ENCODE measurements at regions not wholly inside any gene's neighbourhood (a gene's known extent, or its start where the extent isn't known, plus 50 kb on each side); places are given as distances from the start of the nearest gene placed in this dataset.

GRCh38 chr13:72463561-72463960 is 263.9 kb downstream of the MZT1 start:
- 50 to 63% (median 57%) methylated on average over 7 of the region's 7 CpGs for WGBS, 4 donors
- H3K4me1 ChIP-seq (replicated peaks in 1 of 2), result peaks cover 0 to 8% of the 10 kb centered on the region in 2 donors
- no peaks in the 10 kb centered on the region for H3K9me3 ChIP-seq (replicated peaks in 1 of 3)
- no peak overlapping the region for H3K4me3 ChIP-seq
- TF ChIP-seq CTCF (IDR thresholded peaks at IDR 0.05) (no peak), POLR2A (IDR thresholded peaks at IDR 0.05) (no peak)
- peak in 1 of 7 donors; percentile 19 for DNase-seq
- no peaks in the 10 kb centered on the region for H3K27me3 ChIP-seq
- H3K36me3 ChIP-seq (replicated peaks in 1 of 2), result no peaks in the 10 kb centered on the region
- intact Hi-C loops (cut with DNase I), result no loop called here
- no peak overlapping the region for H3K27ac ChIP-seq

- no peaks in the 10 kb centered on the region for H3K36me3 ChIP-seq (replicated peaks in 1 of 2)
- TF ChIP-seq CTCF (IDR thresholded peaks at IDR 0.05) (no peak), POLR2A (IDR thresholded peaks at IDR 0.05) (no peak)
- DNase-seq, result no peak
- intact Hi-C loops (cut with DNase I), result no loop called here
- H3K4me1 ChIP-seq (replicated peaks in 1 of 2), result peaks cover 0 to 8% of the 10 kb centered on the region in 2 donors
- no peak overlapping the region for H3K27ac ChIP-seq
- H3K9me3 ChIP-seq (replicated peaks in 1 of 3), result no peaks in the 10 kb centered on the region
- H3K27me3 ChIP-seq, result no peaks in the 10 kb centered on the region
- H3K4me3 ChIP-seq, result no peak overlapping the region
Observed at GRCh38 chr13:72462726-72463125, 264.7 kb downstream of the MZT1 start.

DNA sequence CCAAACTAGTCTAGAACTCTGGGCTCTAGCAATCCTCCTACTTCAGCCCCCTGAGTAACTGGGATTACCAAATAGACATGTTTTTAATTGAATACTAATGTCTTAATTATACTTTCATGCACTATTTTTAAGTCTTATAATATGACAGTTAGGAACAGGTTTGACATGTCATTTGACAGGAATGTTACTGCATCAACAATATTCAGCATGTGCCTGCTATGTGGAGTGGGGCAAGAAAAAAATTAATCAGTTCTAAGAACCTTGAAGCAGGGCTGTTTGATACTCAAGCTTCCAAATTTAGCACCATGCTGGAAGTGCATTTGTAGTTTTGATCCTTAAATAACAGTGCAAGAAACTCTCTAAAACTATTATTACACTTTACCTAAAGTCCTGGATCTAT is 265.3 kb downstream of the MZT1 start:
- H3K27ac ChIP-seq, result no peak overlapping the region
- H3K4me1 ChIP-seq (replicated peaks in 1 of 2), result peaks cover 0 to 8% of the 10 kb centered on the region in 2 donors
- H3K9me3 ChIP-seq (replicated peaks in 1 of 3), result no peaks in the 10 kb centered on the region
- no peaks in the 10 kb centered on the region for H3K36me3 ChIP-seq (replicated peaks in 1 of 2)
- no peak for TF ChIP-seq POLR2A (IDR thresholded peaks at IDR 0.05)
- TF ChIP-seq CTCF (IDR thresholded peaks at IDR 0.05), result no peak
- H3K27me3 ChIP-seq, result no peaks in the 10 kb centered on the region
- no peak for DNase-seq
- no peak overlapping the region for H3K4me3 ChIP-seq
- intact Hi-C loops (cut with DNase I), result no loop called here

GRCh38 chr13:72458701-72459100 is 268.7 kb downstream of the MZT1 start:
- Histone ChIP-seq H3K4me1 (replicated peaks in 1 of 2) (peaks cover 0 to 8% of the 10 kb centered on the region in 2 donors), H3K4me3 (no peak overlapping the region)
- intact Hi-C loops (cut with DNase I), result no loop called here

More at GRCh38 chr13:72458701-72459100, 268.7 kb downstream of the MZT1 start:
- no peak for DNase-seq
- H3K27ac ChIP-seq, result no peak overlapping the region
- WGBS, 4 donors, result 5 to 14% (median 6%) methylated on average over 1 of the region's 1 CpG
- H3K9me3 ChIP-seq (replicated peaks in 1 of 3), result no peaks in the 10 kb centered on the region
- H3K27me3 ChIP-seq, result no peaks in the 10 kb centered on the region
- H3K36me3 ChIP-seq (replicated peaks in 1 of 2), result no peaks in the 10 kb centered on the region
- no peak for TF ChIP-seq CTCF (IDR thresholded peaks at IDR 0.05)
- TF ChIP-seq POLR2A (IDR thresholded peaks at IDR 0.05), result no peak

Data from adrenal gland (tissue), 9 donors.